COLO668 (cell line): ENCODE measurements at regions not wholly inside any gene's neighbourhood (a gene's known extent, or its start where the extent isn't known, plus 50 kb on each side); places are given as distances from the start of the nearest gene placed in this dataset.
"Not testable (repeated sequence)": the region's sequence is repeated elsewhere in the genome, so short reads cannot be mapped to it uniquely, and the experiment has no call there.

Experiments used
- DNase-seq: peaks from one replicate; lab custom pipeline; 2025; ENCODE audit not compliant: unreplicated experiment; lab: John Stamatoyannopoulos, UW

DNA sequence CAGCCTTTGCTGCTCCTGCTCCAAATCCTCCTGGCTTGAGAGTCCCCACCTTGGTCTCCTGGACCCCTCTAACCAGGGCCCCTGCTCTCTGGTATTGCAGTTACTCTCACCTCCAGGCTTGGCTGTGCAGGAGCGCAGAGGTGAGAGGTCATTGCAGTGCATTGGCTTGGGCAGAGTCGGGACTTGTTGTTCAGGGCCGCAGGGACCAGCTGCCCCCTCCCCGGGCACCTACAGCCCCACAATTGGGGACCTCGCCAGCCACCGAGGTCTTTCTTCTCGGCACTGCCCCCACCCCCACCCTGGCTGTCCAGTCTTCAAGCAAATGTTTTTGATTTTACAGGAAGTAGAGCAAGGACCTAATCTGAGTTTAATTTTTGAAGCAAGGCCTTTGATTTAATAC is 65.5 kb upstream of the FGF3 start:
- no peak for DNase-seq

DNA sequence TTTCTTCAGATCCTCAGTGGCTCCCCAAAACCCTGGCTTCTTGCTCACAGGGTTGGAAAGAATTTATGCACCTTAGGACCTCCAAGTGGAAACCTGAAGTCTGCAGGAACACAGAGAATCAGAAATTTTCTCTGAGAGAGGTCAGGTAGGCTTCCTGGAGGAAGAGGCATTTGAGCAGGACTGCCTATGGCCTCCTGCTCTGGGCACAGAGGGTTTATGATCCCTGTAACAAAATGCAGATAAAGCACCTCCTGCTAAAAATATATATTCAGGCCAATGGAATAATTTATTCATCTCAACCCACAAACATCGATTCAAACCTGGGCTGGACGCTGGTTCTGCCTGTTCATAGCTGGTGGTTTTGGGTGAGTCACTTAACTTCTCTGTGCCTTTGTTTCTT is 68.1 kb upstream of the FGF3 start:
- DNase-seq = no peak

DNA sequence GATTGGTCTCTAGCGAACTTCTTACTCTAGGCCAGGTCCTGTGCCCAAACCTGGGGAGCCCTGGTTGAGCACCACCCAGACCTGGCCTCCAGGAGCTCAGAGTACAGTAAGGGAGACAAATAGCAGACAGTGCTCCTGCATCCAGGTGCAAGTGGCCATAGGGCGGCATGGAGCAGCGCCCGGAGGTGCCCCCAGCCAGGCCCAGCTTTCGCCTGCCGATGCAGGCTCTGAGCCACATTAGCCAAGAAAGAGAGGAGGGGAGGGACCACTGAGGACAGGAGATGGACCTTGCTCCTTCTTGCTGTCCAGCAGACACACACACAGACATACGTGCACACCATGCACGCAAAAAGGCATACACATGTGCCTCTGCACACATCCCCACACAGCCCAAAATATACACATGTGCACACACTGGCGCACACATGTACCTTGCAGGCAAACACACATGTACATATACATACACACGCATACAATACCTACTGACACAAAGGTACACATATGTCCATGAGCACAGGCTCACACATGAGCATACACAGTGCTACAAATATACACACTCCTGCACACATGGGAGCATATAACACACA is 68.7 kb upstream of the FGF3 start:
- DNase-seq = no peak

GRCh38 chr11:69888483-69889181 is 69.4 kb upstream of the FGF3 start:
- DNase-seq = peak; percentile 36

GRCh38 chr11:69889400-69890318 is 70.4 kb upstream of the FGF3 start:
- no peak for DNase-seq

GRCh38 chr11:69890476-69890875 is 71.3 kb upstream of the FGF3 start:
- no peak for DNase-seq

GRCh38 chr11:69891421-69892236 is 72.4 kb upstream of the FGF3 start:
- DNase-seq = no peak

DNA sequence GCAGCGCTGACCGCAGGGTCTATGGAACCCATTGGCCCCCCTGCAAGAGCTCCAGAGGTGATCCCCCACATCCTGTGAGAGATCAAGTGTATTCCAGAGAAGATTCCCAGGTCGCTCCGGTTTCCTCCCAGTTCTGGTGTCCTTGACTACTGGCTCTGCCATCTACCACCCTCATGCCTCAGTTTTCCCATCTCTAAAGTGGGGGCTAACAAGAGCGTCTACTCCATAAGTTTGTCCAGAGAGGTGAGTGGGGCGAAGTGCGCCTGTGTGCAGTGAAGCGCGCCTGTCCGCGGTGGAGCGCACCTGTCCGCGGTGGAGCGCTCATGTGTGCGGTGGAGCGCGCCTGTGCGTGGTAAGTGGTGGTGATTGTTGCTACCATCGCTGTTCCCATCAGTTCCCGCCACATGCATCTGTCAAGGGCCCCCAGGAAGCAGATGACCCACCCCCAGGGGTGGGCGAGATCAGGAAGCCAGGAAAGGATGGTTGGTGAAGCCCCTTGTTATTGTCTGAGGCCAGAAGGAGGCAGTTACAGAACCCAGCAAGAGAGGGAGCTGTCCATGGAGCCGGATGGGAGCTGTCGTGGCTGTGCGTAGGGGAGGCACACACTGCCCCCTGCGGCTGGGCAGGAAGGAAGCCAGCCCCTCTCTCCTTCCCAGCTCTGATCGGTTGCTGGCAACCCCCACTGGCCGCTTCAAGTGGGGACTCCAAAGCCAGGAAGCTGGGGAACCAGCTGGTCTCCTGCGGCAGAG is 73.2 kb upstream of the FGF3 start:
- no peak for DNase-seq

DNA sequence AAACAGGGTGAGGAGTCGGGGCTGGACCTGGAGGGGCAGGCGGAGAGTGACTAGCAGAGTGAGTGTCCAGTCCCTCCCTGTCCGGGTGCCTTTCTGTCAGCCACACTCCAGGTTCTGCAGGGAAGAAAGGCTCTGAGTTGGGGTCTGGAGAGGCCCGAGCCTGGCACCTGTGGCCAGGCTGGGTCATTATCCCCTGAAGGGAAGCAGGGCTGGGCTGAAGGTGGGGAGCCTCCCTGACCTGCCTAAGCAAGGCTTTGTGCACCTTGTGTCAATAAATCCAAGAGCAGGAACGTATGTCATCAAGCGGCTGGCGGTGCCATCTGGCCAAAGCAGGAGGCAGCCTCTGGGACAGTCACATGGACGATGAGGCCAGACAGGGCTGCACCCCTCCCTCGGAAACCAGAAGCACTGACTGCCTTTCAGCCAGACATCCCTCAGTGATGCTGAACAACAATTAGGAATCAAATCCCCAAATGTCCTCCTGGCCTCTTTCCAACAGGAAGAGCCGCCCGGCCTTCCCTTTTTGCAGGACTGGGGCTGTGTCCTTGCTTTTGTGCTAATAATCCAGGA is 73.9 kb upstream of the FGF3 start:
- peak; percentile 24 for DNase-seq

DNA sequence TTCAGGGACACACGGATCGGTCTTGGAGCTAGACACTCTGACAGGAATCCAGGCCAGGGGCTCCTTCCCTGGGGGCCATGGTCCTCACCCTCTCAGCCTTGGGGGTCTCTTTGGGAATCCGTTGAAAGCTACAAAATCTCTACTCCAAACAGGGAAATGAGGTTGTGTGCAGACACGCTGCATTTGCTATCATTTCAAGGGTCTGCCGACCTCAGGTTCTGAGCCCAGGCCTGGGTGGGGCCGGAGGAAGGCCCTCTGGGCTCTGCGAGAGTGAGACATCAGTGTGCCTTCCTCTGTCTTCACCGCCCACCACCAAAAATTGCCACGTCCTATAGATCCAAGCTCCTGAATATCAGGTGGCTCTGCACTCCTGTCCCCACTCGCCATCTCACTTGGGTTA is 74.4 kb upstream of the FGF3 start:
- DNase-seq = no peak

- no peak for DNase-seq
Observed at GRCh38 chr11:69894181-69894611, 75.0 kb upstream of the FGF3 start.

- no peak for DNase-seq
Observed at GRCh38 chr11:69894648-69895047, 75.4 kb upstream of the FGF3 start.

- no peak for DNase-seq
Observed at GRCh38 chr11:69896250-69896649, 77.0 kb upstream of the FGF3 start.

DNA sequence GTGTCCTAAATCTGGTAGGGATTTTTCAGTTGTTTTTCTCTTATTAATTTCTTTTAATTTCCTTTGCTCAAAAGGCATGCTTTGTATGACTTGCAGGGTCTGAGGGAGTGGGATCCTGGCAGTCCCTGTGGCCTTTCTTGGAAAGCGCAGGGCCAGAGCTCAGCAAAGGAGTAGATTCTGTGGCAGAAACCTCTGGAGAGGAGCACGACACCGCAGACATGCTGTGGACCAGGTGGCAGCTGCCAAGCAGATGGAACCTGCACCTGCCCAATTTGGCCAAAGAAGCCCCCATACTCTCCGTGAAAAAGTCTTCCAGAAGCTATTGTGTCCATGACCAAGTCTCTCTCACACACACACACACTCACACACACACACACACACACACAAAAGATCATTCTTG is 78.9 kb upstream of the FGF3 start:
- DNase-seq = no peak

DNA sequence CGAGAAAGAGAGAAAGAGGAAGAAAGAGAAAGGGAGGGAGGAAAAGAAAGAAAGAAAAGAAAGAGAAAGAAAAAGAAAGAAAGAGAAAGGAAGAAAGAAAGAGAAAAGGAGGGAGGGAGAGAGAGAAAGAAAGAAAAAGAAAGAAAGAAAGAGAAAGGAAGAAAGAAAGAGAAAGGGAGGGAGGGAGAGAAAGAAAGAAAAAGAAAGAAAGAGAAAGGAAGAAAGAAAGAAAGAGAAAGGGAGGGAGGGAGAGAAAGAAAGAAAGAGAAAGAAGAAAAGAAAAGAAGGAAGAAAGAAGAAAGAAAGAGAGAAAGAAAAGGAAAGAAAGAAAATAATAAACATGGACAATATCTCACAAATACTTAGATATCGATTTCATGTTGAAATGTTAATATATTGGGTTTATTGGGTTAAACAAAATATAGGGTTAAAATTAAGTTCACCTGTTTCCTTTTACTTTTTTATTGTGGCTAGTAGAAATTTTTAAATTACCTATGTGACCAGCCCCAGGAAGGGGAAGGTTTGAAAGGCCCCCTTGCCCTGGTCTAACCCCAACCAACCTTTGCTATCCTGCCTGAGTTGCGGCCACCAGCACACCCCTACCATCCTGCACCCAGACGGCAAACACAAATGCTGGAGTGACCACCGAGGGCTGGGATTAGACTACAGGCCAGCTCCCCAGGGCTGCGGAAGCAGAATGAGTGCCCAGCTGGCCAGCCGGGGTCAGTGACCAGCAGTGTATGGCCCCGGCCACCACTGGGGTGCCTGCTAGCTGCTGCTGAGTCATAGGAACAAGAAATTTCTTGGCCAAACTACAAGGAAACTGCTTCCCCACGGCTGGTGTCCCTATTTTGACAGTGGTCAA is 81.0 kb upstream of the FGF3 start:
- no peak for DNase-seq

- DNase-seq = not testable (repeated sequence)
Observed at GRCh38 chr11:69900822-69901302, 81.6 kb upstream of the FGF3 start.

- no peak for DNase-seq
Observed at GRCh38 chr11:69902337-69902736, 83.1 kb upstream of the FGF3 start.

- DNase-seq = no peak
Observed at GRCh38 chr11:69903211-69903610, 84.0 kb upstream of the FGF3 start.
